K562 (cell line): ENCODE measurements at regions not wholly inside any gene's neighbourhood (a gene's known extent, or its start where the extent isn't known, plus 50 kb on each side); places are given as distances from the start of the nearest gene placed in this dataset.
A peak's percentile ranks its signal among the peaks of the same experiment; 100 is the strongest.

Experiments
- ATAC-seq: fragments of 200-7000 bp; cut with Tn5 transposase; 3 replicates; pipeline ENCODE4 v1.9.1; 2020; ENCODE audit warnings: moderate library complexity
- BruUV-seq: library from RNA; stranded (reverse); fragments of 400-500 nt; replicated peaks from 2 replicates; lab custom pipeline; 2021; lab: Mats Ljungman, UMichigan
- CTCF ChIA-PET: fragments of 300-600 bp; formaldehyde crosslinking; extraction: SDS; loops from one replicate; lab custom pipeline; 2021; ENCODE audit warnings: low intra/inter-chr PET ratio; lab: Yijun Ruan, JAX
- POLR2A ChIA-PET: fragments of 300-600, 350-650 bp; sonication (Branson Sonifier 250); formaldehyde crosslinking; extraction: SDS; loops from one replicate; lab custom pipeline; 2021; ENCODE audit warnings: antibody characterized with exemption, inconsistent platforms; lab: Yijun Ruan, JAX
- DNase-seq, 4 experiments: peaks; one replicate each; pipeline versions ENCODE4 v3.0.0 to v3.0.0-alpha.2; 2011 to 2018; ENCODE audit warnings: low spot score in 3 of 4, mixed read lengths in 3 of 4; ENCODE audit errors: extremely low read depth in 1 of 4
- FAIRE-seq: peaks from 2 replicates; lab custom pipeline; 2011; peaks lifted over from hg19 to GRCh38; lab: Jason Lieb, UNC
- H2AFZ ChIP-seq: 2 replicates; pipeline ENCODE4 v1.6.0; 2011; ENCODE audit warnings: low read depth, low read length, control low read depth, inconsistent platforms
- H3K27ac ChIP-seq: fragments of 200-600 bp; 3 replicates; pipeline ENCODE4 v1.8.0; 2011; ENCODE audit warnings: low read depth, mild to moderate bottlenecking, control low read depth, inconsistent platforms, low read length, moderate library complexity, mixed read lengths; ENCODE audit errors: extremely low read depth
- H3K27me3 ChIP-seq, 2 experiments: fragments of 300-600 bp in 1 of 2; 2 replicates in 1 of 2; 3 replicates in 1 of 2; pipeline versions ENCODE4 v1.6.0 to v1.8.0; 2011; ENCODE audit warnings: inconsistent platforms in 2 of 2, low read length in 2 of 2, mild to moderate bottlenecking in 1 of 2, mixed read lengths in 1 of 2, moderate library complexity in 1 of 2; ENCODE audit not compliant: control insufficient read depth in 2 of 2, insufficient read depth in 2 of 2
- H3K36me3 ChIP-seq: fragments of 300-600 bp; 3 replicates; pipeline ENCODE4 v1.8.0; 2011; ENCODE audit warnings: mild to moderate bottlenecking, low read length, inconsistent platforms; ENCODE audit not compliant: control insufficient read depth, insufficient read depth
- H3K4me1 ChIP-seq, 2 experiments: fragments of 200-600 bp in 1 of 2; replicated peaks in 1 of 2; 2 replicates in 1 of 2; 3 replicates in 1 of 2; pipeline versions ENCODE4 v1.5.1 to v1.8.0; 2011; ENCODE audit warnings: inconsistent platforms in 2 of 2, low read length in 2 of 2, mild to moderate bottlenecking in 1 of 2, mixed read lengths in 1 of 2, moderate library complexity in 1 of 2; ENCODE audit not compliant: control insufficient read depth in 2 of 2, insufficient read depth in 2 of 2
- H3K4me2 ChIP-seq: 2 replicates; pipeline ENCODE4 v1.6.1; 2011; ENCODE audit warnings: low read length, control low read depth, inconsistent platforms, mixed read lengths; ENCODE audit not compliant: insufficient read depth
- H3K4me3 ChIP-seq: fragments of 200-600 bp; sonication (generic), shearing (Covaris generic); 2 replicates; pipeline ENCODE4 v1.5.1; 2016; ENCODE audit warnings: control low read depth, inconsistent platforms
- H3K79me2 ChIP-seq: fragments of 200-600 bp; 3 replicates; pipeline ENCODE4 v1.8.0; 2011; ENCODE audit warnings: low read length, inconsistent platforms; ENCODE audit not compliant: control insufficient read depth, insufficient read depth
- H3K9ac ChIP-seq, 2 experiments: 2 replicates each; pipeline versions ENCODE4 v1.6.0 to v1.6.1; 2011; ENCODE audit warnings: low read depth in 2 of 2, low read length in 2 of 2, control low read depth in 1 of 2, inconsistent platforms in 1 of 2, mild to moderate bottlenecking in 1 of 2, mixed read lengths in 1 of 2; ENCODE audit not compliant: insufficient read depth in 1 of 2
- H3K9me1 ChIP-seq: one replicate; pipeline ENCODE4 v1.6.0; 2011; ENCODE audit warnings: inconsistent platforms, mild to moderate bottlenecking, low read length, moderate library complexity; ENCODE audit not compliant: control insufficient read depth, insufficient read depth
- H3K9me3 ChIP-seq: replicated peaks from 2 replicates; pipeline ENCODE4 v1.5.1; 2011; ENCODE audit warnings: low read depth, low read length, inconsistent platforms; ENCODE audit not compliant: control insufficient read depth, insufficient read depth
- H4K20me1 ChIP-seq: replicated peaks from 2 replicates; pipeline ENCODE4 v1.6.1; 2011; ENCODE audit warnings: low read length, inconsistent platforms, mixed read lengths; ENCODE audit not compliant: control insufficient read depth, insufficient read depth
- ETS2 ChIP-seq: IDR thresholded peaks from 2 replicates; pipeline ENCODE4 v1.6.1; 2016; ENCODE audit warnings: borderline replicate concordance, missing genetic modification characterization, mild to moderate bottlenecking, moderate library complexity, missing compliant biosample characterization; ENCODE audit not compliant: poor library complexity, severe bottlenecking
- RAD21 ChIP-seq, 2 experiments: fragments of 250-450 bp in 1 of 2; fragments of 450-650 bp in 1 of 2; sonication (Bioruptor Pico) in 1 of 2; formaldehyde crosslinking in 1 of 2; IDR thresholded peaks in 1 of 2; conservative IDR thresholded peaks in 1 of 2; 2 replicates each; pipeline versions ENCODE4 v1.4.0 to v1.8.0; 2020 to 2022; ENCODE audit warnings: mild to moderate bottlenecking in 2 of 2, moderate library complexity in 1 of 2
- SETDB1 ChIP-seq: IDR thresholded peaks from one replicate; pipeline ENCODE4 v1.6.1; 2012; ENCODE audit warnings: low read length, control low read depth, inconsistent platforms
- SMARCC2 ChIP-seq: fragments of 450-650 bp; IDR thresholded peaks from 2 replicates; pipeline ENCODE4 v1.6.1; 2017; ENCODE audit warnings: antibody characterized with exemption, moderate library complexity, mild to moderate bottlenecking, low read depth
- TSC22D4 ChIP-seq: fragments of 450-650 bp; IDR thresholded peaks from 2 replicates; pipeline ENCODE4 v1.6.1; 2016; ENCODE audit warnings: missing genetic modification characterization, missing biosample characterization, control low read depth
- ZSCAN32 ChIP-seq: fragments of 450-650 bp; formaldehyde crosslinking; IDR thresholded peaks from 2 replicates; pipeline ENCODE4 v1.4.0; 2020; ENCODE audit warnings: mild to moderate bottlenecking, moderate library complexity
- WGBS: fragments of 100-300 bp; shearing (Covaris generic); methylation state at CpG from one replicate; pipeline ENCODE4 v1.1.6; 2016; ENCODE audit warnings: low coverage, mixed read lengths; ENCODE audit not compliant: insufficient coverage; ENCODE audit errors: missing lambda C conversion rate; 5-methylcytosine and 5-hydroxymethylcytosine counted together
- in situ Hi-C: fragments of 300-500 bp; cut with MboI; formaldehyde crosslinking; loops from 4 replicates; pipeline ENCODE4 v1.15.0; 2018; ENCODE audit warnings: inconsistent platforms, mixed read lengths
- intact Hi-C: fragments of 100-400 bp; cut with micrococcal nuclease; formaldehyde crosslinking; loops from 2 replicates; pipeline ENCODE4 v1.14.2; 2022
- TF ChIP-seq, protein P1 (sequence below), 2 experiments: fragments of 450-650 bp in 1 of 2; sonication (generic) in 1 of 2; formaldehyde crosslinking in 1 of 2; IDR thresholded peaks; 2 replicates each; pipeline versions ENCODE4 v1.7.1 to v1.9.0; 2016 to 2022; ENCODE audit warnings: inconsistent platforms in 1 of 2, mild to moderate bottlenecking in 1 of 2, missing genetic modification reagents in 1 of 2

DNA sequence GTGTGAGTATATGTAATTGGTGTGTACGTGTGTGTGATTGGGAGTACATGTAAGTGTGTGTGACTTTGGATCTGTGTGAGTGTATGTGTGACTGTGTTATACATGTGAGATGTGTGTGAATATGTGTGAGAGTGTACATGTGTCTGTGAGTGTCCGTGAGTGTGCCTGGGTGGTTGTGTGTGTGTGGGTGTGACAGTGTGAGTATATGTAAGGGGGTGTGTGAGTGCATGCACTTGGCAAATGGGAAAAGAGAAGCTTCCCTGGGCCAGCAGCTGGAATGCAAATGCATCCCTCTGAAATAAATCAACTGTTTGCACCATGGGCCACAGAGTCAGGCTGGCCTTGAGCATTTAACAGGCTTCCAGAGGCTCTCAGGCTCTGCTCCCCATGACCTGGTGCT, 63.6 kb downstream of the MINAR1 start:
- H3K4me2 ChIP-seq, result no peak overlapping the region
- WGBS, result 5% methylated on average over 2 of the region's 2 CpGs
- no peak for DNase-seq
- no peaks in the 10 kb centered on the region for H3K9me3 ChIP-seq
- H4K20me1 ChIP-seq, result no peaks in the 10 kb centered on the region
- H3K9me1 ChIP-seq, result no peaks in the 10 kb centered on the region
- no peak overlapping the region for H3K4me3 ChIP-seq
- peaks cover 0 to 4% of the 10 kb centered on the region in 2 experiments; a peak in 2 of 5 replicates for H3K27me3 ChIP-seq
- no peak overlapping the region for H3K9ac ChIP-seq
- H3K4me1 ChIP-seq, result no peaks in the 10 kb centered on the region
- ChIA-PET POLR2A (no interaction called here), CTCF (no interaction called here)
- H2AFZ ChIP-seq, result no peak overlapping the region
- in situ Hi-C loops (no loop called here), intact Hi-C loops (no loop called here)
- no peak for FAIRE-seq
- no peaks in the 10 kb centered on the region for H3K36me3 ChIP-seq
- TF ChIP-seq SETDB1 (no peak), TSC22D4 (tag) (0 out of 2 replicates have a peak, but pooled peaks have one; percentile 43)
- BruUV-seq, result no TSS peak
- H3K27ac ChIP-seq, result no peak overlapping the region
- H3K79me2 ChIP-seq, result no peaks in the 10 kb centered on the region
- no peak for ATAC-seq

DNA sequence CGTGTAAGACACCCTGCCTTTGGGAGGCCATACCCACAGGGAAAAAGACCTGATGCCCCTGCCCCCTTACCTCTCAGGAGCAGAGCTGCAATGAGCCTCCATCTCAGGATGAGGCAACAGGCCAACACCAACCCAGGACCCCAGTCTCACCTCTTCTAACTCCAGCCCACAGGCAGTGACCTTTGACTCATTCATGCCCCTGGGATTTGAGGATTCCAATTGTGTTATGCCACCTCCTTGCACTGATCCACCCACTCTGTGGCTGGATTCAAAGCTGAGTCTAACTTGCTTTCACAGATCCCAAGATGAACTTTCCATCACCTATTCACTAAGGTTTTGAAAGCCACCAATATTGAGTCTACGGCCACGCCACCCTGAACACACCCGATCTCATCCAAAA, 64.7 kb downstream of the MINAR1 start:
- BruUV-seq, result no TSS peak
- no peaks in the 10 kb centered on the region for H3K9me3 ChIP-seq
- no peak overlapping the region for H2AFZ ChIP-seq
- no peak overlapping the region for H3K4me2 ChIP-seq
- FAIRE-seq (no peak), ATAC-seq (no peak), DNase-seq (no peak)
- ChIA-PET CTCF (no interaction called here), POLR2A (no interaction called here)
- no peaks in the 10 kb centered on the region for H3K9me1 ChIP-seq
- no peak overlapping the region for H3K4me3 ChIP-seq
- 3% methylated on average over 4 of the region's 4 CpGs for WGBS
- no peak overlapping the region for H3K27ac ChIP-seq
- H3K36me3 ChIP-seq, result no peaks in the 10 kb centered on the region
- intact Hi-C loops, result no loop called here
- H3K27me3 ChIP-seq, result peaks cover 0 to 4% of the 10 kb centered on the region in 2 experiments; a peak in 2 of 5 replicates
- H3K9ac ChIP-seq, result no peak overlapping the region
- no peaks in the 10 kb centered on the region for H4K20me1 ChIP-seq
- in situ Hi-C loops, result no loop called here
- no peaks in the 10 kb centered on the region for H3K4me1 ChIP-seq
- no peaks in the 10 kb centered on the region for H3K79me2 ChIP-seq
- TF ChIP-seq ETS2 (tag), result no peak
- no peak for TF ChIP-seq SMARCC2
- TF ChIP-seq, protein P1, sequence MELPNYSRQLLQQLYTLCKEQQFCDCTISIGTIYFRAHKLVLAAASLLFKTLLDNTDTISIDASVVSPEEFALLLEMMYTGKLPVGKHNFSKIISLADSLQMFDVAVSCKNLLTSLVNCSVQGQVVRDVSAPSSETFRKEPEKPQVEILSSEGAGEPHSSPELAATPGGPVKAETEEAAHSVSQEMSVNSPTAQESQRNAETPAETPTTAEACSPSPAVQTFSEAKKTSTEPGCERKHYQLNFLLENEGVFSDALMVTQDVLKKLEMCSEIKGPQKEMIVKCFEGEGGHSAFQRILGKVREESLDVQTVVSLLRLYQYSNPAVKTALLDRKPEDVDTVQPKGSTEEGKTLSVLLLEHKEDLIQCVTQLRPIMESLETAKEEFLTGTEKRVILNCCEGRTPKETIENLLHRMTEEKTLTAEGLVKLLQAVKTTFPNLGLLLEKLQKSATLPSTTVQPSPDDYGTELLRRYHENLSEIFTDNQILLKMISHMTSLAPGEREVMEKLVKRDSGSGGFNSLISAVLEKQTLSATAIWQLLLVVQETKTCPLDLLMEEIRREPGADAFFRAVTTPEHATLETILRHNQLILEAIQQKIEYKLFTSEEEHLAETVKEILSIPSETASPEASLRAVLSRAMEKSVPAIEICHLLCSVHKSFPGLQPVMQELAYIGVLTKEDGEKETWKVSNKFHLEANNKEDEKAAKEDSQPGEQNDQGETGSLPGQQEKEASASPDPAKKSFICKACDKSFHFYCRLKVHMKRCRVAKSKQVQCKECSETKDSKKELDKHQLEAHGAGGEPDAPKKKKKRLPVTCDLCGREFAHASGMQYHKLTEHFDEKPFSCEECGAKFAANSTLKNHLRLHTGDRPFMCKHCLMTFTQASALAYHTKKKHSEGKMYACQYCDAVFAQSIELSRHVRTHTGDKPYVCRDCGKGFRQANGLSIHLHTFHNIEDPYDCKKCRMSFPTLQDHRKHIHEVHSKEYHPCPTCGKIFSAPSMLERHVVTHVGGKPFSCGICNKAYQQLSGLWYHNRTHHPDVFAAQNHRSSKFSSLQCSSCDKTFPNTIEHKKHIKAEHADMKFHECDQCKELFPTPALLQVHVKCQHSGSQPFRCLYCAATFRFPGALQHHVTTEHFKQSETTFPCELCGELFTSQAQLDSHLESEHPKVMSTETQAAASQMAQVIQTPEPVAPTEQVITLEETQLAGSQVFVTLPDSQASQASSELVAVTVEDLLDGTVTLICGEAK (IDR thresholded peaks at IDR 0.05), result no peak
- TF ChIP-seq, protein P1 (CRISPR knock-in tag; IDR thresholded peaks at IDR 0.05), result no peak
- TF ChIP-seq ZSCAN32, result no peak
- no peak for TF ChIP-seq RAD21 (CRISPR knock-in tag; conservative IDR thresholded peaks at IDR 0.05 in 1 of 2, IDR thresholded peaks at IDR 0.05 in 1 of 2)
